Activated CD4-positive, alpha-beta T cell treated with anti-CD3 and anti-CD28 coated beads, Interleukin-2, amount 10 ng/mL, durations not matched to agents 24 days and 14 days (primary cell): ENCODE measurements at regions not wholly inside any gene's neighbourhood (a gene's known extent, or its start where the extent isn't known, plus 50 kb on each side); places are given as distances from the start of the nearest gene placed in this dataset.
A peak's percentile ranks its signal among the peaks of the same experiment; 100 is the strongest.

Experiments
- DNase-seq: peaks from one replicate; pipeline ENCODE4 v3.0.0; 2022
- H3K27ac Mint-ChIP-seq: one replicate; pipeline ENCODE4 v1.8.0; 2022; ENCODE audit warnings: mild to moderate bottlenecking, mixed read lengths
- H3K27me3 Mint-ChIP-seq: one replicate; pipeline ENCODE4 v1.8.0; 2022; ENCODE audit warnings: mixed read lengths
- H3K36me3 Mint-ChIP-seq: one replicate; pipeline ENCODE4 v1.8.0; 2022; ENCODE audit warnings: low read depth, mild to moderate bottlenecking, mixed read lengths
- H3K4me1 Mint-ChIP-seq: one replicate; pipeline ENCODE4 v1.8.0; 2021; ENCODE audit warnings: mixed read lengths
- H3K4me3 Mint-ChIP-seq: one replicate; pipeline ENCODE4 v1.8.0; 2022; ENCODE audit warnings: mild to moderate bottlenecking, moderate library complexity, mixed read lengths
- H3K9me3 Mint-ChIP-seq: one replicate; pipeline ENCODE4 v1.8.0; 2021; ENCODE audit warnings: mixed read lengths
- intact Hi-C: fragments of 100-400 bp; cut with micrococcal nuclease; formaldehyde crosslinking; loops from one replicate; pipeline ENCODE4 v1.15.1; 2023

- Mint-ChIP-seq H3K4me1 (no peaks in the 10 kb centered on the region), H3K4me3 (no peak overlapping the region), H3K27me3 (no peaks in the 10 kb centered on the region), H3K27ac (no peak overlapping the region), H3K9me3 (no peaks in the 10 kb centered on the region), H3K36me3 (no peaks in the 10 kb centered on the region)
- no peak for DNase-seq
- intact Hi-C loops, result no loop called here
Measured at GRCh38 chr5:174392892-174393291, 331.5 kb upstream of the MSX2 start.

- H3K27me3 Mint-ChIP-seq, result no peaks in the 10 kb centered on the region
- no peak overlapping the region for H3K4me3 Mint-ChIP-seq
- no peaks in the 10 kb centered on the region for H3K9me3 Mint-ChIP-seq
- no peaks in the 10 kb centered on the region for H3K4me1 Mint-ChIP-seq
- H3K36me3 Mint-ChIP-seq, result no peaks in the 10 kb centered on the region
- DNase-seq, result no peak
- intact Hi-C loops, result no loop called here
- no peak overlapping the region for H3K27ac Mint-ChIP-seq
Measured at GRCh38 chr5:174396541-174396940, 327.8 kb upstream of the MSX2 start.

GRCh38 chr5:174397206-174397605, 327.2 kb upstream of the MSX2 start:
- H3K4me3 Mint-ChIP-seq, result no peak overlapping the region
- no peak overlapping the region for H3K27ac Mint-ChIP-seq
- no peaks in the 10 kb centered on the region for H3K27me3 Mint-ChIP-seq
- DNase-seq, result no peak
- no peaks in the 10 kb centered on the region for H3K36me3 Mint-ChIP-seq
- H3K4me1 Mint-ChIP-seq, result no peaks in the 10 kb centered on the region
- intact Hi-C loops, result no loop called here
- no peaks in the 10 kb centered on the region for H3K9me3 Mint-ChIP-seq

- no peak overlapping the region for H3K27ac Mint-ChIP-seq
- intact Hi-C loops, result no loop called here
- H3K4me3 Mint-ChIP-seq, result no peak overlapping the region
- no peaks in the 10 kb centered on the region for H3K27me3 Mint-ChIP-seq
- DNase-seq, result no peak
- no peaks in the 10 kb centered on the region for H3K9me3 Mint-ChIP-seq
- H3K4me1 Mint-ChIP-seq, result no peaks in the 10 kb centered on the region
- no peaks in the 10 kb centered on the region for H3K36me3 Mint-ChIP-seq
Measured at GRCh38 chr5:174398171-174398570, 326.2 kb upstream of the MSX2 start.

GRCh38 chr5:174399411-174399810, 325.0 kb upstream of the MSX2 start:
- Mint-ChIP-seq H3K27me3 (no peaks in the 10 kb centered on the region), H3K4me1 (no peaks in the 10 kb centered on the region), H3K4me3 (no peak overlapping the region), H3K27ac (no peak overlapping the region), H3K9me3 (no peaks in the 10 kb centered on the region), H3K36me3 (no peaks in the 10 kb centered on the region)
- DNase-seq, result no peak
- intact Hi-C loops, result no loop called here

- Mint-ChIP-seq H3K4me3 (no peak overlapping the region), H3K36me3 (no peaks in the 10 kb centered on the region), H3K27me3 (no peaks in the 10 kb centered on the region), H3K27ac (no peak overlapping the region), H3K4me1 (no peaks in the 10 kb centered on the region), H3K9me3 (no peaks in the 10 kb centered on the region)
- intact Hi-C loops, result no loop called here
- DNase-seq, result no peak
Measured at GRCh38 chr5:174400461-174400860, 323.9 kb upstream of the MSX2 start.

GRCh38 chr5:174401793-174402192, 322.6 kb upstream of the MSX2 start:
- H3K4me3 Mint-ChIP-seq, result no peak overlapping the region
- H3K4me1 Mint-ChIP-seq, result no peaks in the 10 kb centered on the region
- H3K9me3 Mint-ChIP-seq, result no peaks in the 10 kb centered on the region
- H3K36me3 Mint-ChIP-seq, result no peaks in the 10 kb centered on the region
- H3K27me3 Mint-ChIP-seq, result no peaks in the 10 kb centered on the region
- intact Hi-C loops, result no loop called here
- H3K27ac Mint-ChIP-seq, result no peak overlapping the region
- no peak for DNase-seq

- Mint-ChIP-seq H3K36me3 (no peaks in the 10 kb centered on the region), H3K4me3 (no peak overlapping the region), H3K27ac (no peak overlapping the region), H3K27me3 (no peaks in the 10 kb centered on the region), H3K9me3 (no peaks in the 10 kb centered on the region), H3K4me1 (no peaks in the 10 kb centered on the region)
- DNase-seq, result no peak
- intact Hi-C loops, result no loop called here
Measured at GRCh38 chr5:174402222-174402812, 322.1 kb upstream of the MSX2 start.

GRCh38 chr5:174404848-174405247, 319.5 kb upstream of the MSX2 start:
- Mint-ChIP-seq H3K9me3 (no peaks in the 10 kb centered on the region), H3K36me3 (no peaks in the 10 kb centered on the region), H3K27ac (no peak overlapping the region), H3K27me3 (no peaks in the 10 kb centered on the region), H3K4me3 (no peak overlapping the region), H3K4me1 (no peaks in the 10 kb centered on the region)
- intact Hi-C loops, result no loop called here
- DNase-seq, result no peak

- Mint-ChIP-seq H3K9me3 (no peaks in the 10 kb centered on the region), H3K4me1 (no peaks in the 10 kb centered on the region), H3K4me3 (no peak overlapping the region), H3K36me3 (no peaks in the 10 kb centered on the region), H3K27me3 (no peaks in the 10 kb centered on the region), H3K27ac (peak overlapping the region; percentile 32)
- no peak for DNase-seq
- intact Hi-C loops, result no loop called here
Measured at GRCh38 chr5:174409070-174409469, 315.3 kb upstream of the MSX2 start.

- no peaks in the 10 kb centered on the region for H3K27me3 Mint-ChIP-seq
- no peaks in the 10 kb centered on the region for H3K4me1 Mint-ChIP-seq
- H3K27ac Mint-ChIP-seq, result no peak overlapping the region
- no peaks in the 10 kb centered on the region for H3K36me3 Mint-ChIP-seq
- DNase-seq, result no peak
- H3K9me3 Mint-ChIP-seq, result no peaks in the 10 kb centered on the region
- intact Hi-C loops, result no loop called here
- no peak overlapping the region for H3K4me3 Mint-ChIP-seq
Measured at GRCh38 chr5:174409971-174410370, 314.4 kb upstream of the MSX2 start.

- no peaks in the 10 kb centered on the region for H3K27me3 Mint-ChIP-seq
- H3K36me3 Mint-ChIP-seq, result no peaks in the 10 kb centered on the region
- DNase-seq, result no peak
- H3K4me3 Mint-ChIP-seq, result no peak overlapping the region
- intact Hi-C loops, result no loop called here
- no peaks in the 10 kb centered on the region for H3K9me3 Mint-ChIP-seq
- no peaks in the 10 kb centered on the region for H3K4me1 Mint-ChIP-seq
- H3K27ac Mint-ChIP-seq, result no peak overlapping the region
Measured at GRCh38 chr5:174410716-174411478, 313.5 kb upstream of the MSX2 start.

GRCh38 chr5:174411479-174411819, 312.9 kb upstream of the MSX2 start:
- H3K27me3 Mint-ChIP-seq, result no peaks in the 10 kb centered on the region
- no peaks in the 10 kb centered on the region for H3K36me3 Mint-ChIP-seq
- H3K27ac Mint-ChIP-seq, result no peak overlapping the region
- no peak for DNase-seq
- H3K4me1 Mint-ChIP-seq, result no peaks in the 10 kb centered on the region
- no peak overlapping the region for H3K4me3 Mint-ChIP-seq
- intact Hi-C loops, result no loop called here
- no peaks in the 10 kb centered on the region for H3K9me3 Mint-ChIP-seq

GRCh38 chr5:174412374-174412773, 312.0 kb upstream of the MSX2 start:
- Mint-ChIP-seq H3K27me3 (no peaks in the 10 kb centered on the region), H3K27ac (no peak overlapping the region), H3K4me1 (no peaks in the 10 kb centered on the region), H3K9me3 (no peaks in the 10 kb centered on the region), H3K36me3 (no peaks in the 10 kb centered on the region), H3K4me3 (no peak overlapping the region)
- intact Hi-C loops, result no loop called here
- no peak for DNase-seq

GRCh38 chr5:174412941-174413340, 311.4 kb upstream of the MSX2 start:
- no peaks in the 10 kb centered on the region for H3K36me3 Mint-ChIP-seq
- no peak overlapping the region for H3K4me3 Mint-ChIP-seq
- no peak overlapping the region for H3K27ac Mint-ChIP-seq
- no peak for DNase-seq
- no peaks in the 10 kb centered on the region for H3K4me1 Mint-ChIP-seq
- intact Hi-C loops, result no loop called here
- H3K27me3 Mint-ChIP-seq, result no peaks in the 10 kb centered on the region
- H3K9me3 Mint-ChIP-seq, result no peaks in the 10 kb centered on the region
